ENCODE measurements at regions not wholly inside any gene's neighbourhood (a gene's known extent, or its start where the extent isn't known, plus 50 kb on each side); places are given as distances from the start of the nearest gene placed in this dataset.

DNA sequence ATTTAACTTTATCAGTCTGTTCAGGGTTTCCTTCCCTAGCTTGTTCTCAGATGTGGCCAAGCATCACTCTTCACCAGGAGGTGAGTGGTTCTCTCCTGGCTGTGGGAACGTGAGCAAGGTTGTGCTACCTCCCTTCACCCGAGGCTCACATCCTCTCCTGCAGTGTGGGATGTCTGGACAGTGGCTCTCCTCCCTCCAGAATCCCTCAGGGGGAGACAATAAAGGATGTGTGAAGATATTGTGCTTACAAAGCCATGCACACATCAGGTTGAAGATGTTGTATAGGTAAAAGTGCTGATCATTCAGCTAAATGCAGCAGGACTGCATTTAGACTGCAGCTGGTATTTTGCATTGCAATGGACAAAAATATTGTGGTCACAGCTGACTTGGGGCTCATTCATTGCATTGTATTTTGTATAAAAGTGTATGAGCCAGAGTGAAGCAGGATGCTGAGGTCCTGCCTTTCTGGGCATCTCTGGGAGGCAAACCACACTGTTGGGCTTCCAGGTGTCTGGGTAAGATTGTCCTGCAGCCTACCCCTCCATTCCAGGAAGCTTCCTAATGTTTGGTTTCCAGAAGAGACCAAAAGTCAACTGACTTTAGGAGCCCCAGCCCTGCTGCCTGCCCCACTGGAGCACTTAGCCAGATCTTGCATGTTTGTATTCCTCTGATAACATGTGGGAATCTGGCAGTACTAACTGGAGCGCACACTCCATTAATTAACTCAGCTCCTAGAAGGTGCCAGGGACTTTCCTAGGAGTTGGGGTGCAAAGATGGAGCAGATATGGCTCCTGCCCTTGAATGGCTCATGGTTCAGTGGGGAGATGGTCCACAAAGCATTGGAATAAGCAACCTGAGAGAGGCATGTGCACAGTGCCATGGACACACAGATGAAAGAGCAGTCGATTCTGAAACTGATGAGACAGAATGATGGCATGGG, 292.5 kb upstream of the ZNF32 start:
- TF ChIP-seq CTCF (IDR thresholded peaks at IDR 0.05; ENCODE audit: low read depth, low read length), result no peak
- no peak for TF ChIP-seq EZH2phosphoT487 (IDR thresholded peaks at IDR 0.05; ENCODE audit: low read depth)
